ENCODE measurements at regions not wholly inside any gene's neighbourhood (a gene's known extent, or its start where the extent isn't known, plus 50 kb on each side); places are given as distances from the start of the nearest gene placed in this dataset.

GRCh38 chr11:70641369-70641768, 243.0 kb downstream of the CTTN start:
- TF ChIP-seq CTCF (IDR thresholded peaks at IDR 0.05; ENCODE audit: low read depth, low read length, missing input control) (no peak), TAF1 (conservative IDR thresholded peaks at IDR 0.05) (no peak), RAD21 (IDR thresholded peaks at IDR 0.05) (no peak), JUND (IDR thresholded peaks at IDR 0.05) (no peak), MAX (IDR thresholded peaks at IDR 0.05) (no peak)

Measured in liver (tissue), 3 donors.